Activated CD4-positive, alpha-beta T cell treated with anti-CD3 and anti-CD28 coated beads, Interleukin-2, Interleukin-4, amounts not matched to agents 100 ng/mL and 50 ng/mL, durations not matched to agents 16 hours and 8 hours (primary cell): ENCODE measurements at regions not wholly inside any gene's neighbourhood (a gene's known extent, or its start where the extent isn't known, plus 50 kb on each side); places are given as distances from the start of the nearest gene placed in this dataset.
"Not testable (repeated sequence)": the region's sequence is repeated elsewhere in the genome, so short reads cannot be mapped to it uniquely, and the experiment has no call there.

Source experiments
- DNase-seq: peaks from one replicate; pipeline ENCODE4 v3.0.0-alpha.2; 2020; ENCODE audit warnings: low spot score

GRCh38 chr6:80454661-80455365 lies 348.3 kb downstream of the BCKDHB start:
- DNase-seq, result no peak

GRCh38 chr6:80454197-80454596 lies 347.7 kb downstream of the BCKDHB start:
- peak; percentile 41 for DNase-seq

DNA sequence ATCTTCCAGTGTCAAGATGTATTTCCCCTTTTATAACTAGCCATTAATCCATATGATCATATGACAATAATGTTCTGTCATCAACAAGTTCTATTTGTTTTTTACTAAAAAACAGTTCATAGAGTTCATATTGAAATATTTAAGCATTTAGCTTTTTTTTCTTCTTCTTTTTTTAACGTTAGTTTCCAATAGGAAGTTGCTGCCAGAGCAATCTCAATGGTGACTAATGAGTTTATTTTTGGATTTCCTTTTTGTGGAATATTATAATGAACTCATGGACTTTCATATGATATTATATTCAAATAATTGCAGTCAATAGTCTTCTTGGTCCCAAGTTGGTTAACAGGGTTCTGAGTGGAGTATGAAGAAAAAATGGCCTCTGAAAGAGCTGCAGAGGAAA lies 343.3 kb downstream of the BCKDHB start:
- no peak for DNase-seq

- no peak for DNase-seq
Observed at GRCh38 chr6:80446454-80447045, 340.1 kb downstream of the BCKDHB start.

- DNase-seq, result no peak
Observed at GRCh38 chr6:80445751-80446150, 339.3 kb downstream of the BCKDHB start.

GRCh38 chr6:80442366-80442765 lies 335.9 kb downstream of the BCKDHB start:
- no peak for DNase-seq

GRCh38 chr6:80441131-80441530 lies 334.7 kb downstream of the BCKDHB start:
- DNase-seq, result no peak

DNA sequence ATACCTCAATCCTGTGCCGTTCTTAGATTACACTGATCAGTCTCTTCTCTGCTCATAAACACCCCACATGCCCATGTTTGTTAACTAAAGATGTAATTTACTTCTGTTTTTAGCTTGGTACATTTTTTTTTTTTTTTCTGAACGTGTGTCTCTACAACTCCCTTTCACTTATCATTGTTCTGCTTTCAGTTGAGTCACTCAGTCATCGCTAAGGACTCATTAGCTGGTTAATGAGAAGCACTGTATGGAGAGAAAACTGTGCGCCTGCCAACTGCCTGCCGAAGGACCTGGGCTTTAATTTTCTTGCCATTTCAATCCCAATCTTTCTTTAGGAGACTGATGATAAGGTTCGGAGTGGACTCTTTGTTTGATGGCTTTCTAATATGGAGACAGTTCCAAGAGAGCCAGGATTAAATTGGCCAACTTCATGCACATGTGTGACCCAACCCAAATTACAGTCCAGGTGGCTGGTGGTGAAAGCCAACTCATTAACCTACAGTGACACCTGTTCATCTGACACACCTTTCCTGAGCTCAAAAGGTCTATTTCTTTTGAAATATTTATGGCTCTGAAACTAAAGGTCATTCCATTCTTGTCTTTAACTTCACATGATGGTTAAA lies 334.1 kb downstream of the BCKDHB start:
- DNase-seq, result no peak

DNA sequence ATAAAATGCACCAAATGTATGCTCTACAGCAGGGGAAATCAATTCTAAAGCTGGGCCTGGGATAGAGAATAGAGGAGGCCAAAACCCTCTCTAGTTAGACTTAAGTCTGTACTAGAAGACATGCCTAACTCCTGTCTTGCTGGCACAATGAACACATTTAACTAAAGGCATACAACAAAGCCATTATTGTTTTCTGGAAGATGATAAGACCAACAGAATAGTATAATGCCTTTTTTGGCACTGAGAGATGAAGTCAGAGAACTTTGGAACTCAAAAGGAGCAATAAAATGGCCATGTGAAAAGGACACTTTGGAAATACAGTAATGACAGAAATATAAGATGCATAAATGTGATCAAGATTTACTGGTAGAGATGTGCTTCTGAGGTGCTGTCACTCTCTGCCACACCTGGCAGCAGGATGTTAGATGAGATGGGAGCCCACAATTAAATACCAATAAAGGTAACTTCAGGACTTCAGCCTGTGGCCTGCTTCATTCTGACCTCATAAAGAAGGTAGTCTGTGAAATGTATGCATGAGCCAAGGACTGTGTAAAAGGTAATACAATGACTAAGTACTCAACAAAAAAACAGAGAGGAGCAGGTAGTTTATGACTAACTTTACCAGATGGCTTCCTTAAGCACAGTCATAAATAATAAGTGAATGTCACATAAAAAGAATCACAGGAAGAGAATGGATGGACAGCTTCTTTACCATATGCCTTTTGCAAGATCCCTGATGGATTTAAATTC lies 333.4 kb downstream of the BCKDHB start:
- no peak for DNase-seq

DNA sequence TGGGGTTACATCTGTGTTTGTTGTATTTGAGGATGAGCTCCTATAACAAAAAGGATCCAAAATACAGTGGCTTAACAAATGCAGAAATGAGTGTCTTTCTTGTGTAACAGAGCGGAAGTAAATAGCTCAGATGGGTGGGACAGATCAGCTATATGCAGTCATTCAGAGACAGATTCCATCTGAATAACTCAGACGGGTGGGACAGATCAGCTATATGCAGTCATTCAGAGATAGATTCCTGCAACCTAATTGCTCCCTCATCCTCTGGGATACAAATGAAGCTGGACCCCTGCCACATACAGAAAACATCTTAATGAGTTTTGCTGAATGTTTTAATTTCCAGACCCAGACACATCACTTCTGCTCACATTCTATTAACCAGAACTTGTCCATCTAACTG lies 332.3 kb downstream of the BCKDHB start:
- no peak for DNase-seq

- DNase-seq, result no peak
Observed at GRCh38 chr6:80437801-80438200, 331.3 kb downstream of the BCKDHB start.

DNA sequence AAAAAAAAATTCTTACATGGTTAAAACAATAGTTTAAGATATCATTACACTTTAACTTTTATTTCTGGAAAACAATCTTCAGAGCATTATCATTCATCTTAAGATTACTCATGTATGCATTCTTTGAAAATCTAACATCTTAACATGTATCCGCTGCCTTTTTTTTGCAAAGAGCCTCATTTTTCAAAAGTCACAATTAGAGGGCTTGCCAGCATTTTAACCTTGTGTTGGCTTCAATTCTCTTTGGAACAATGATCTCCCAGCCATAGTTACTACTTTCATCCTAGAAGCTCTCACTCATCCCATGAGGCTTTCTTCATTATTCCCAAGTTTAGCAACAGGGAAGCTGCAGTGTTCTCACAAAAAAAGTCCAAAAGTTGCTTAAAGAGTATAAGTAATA lies 330.8 kb downstream of the BCKDHB start:
- no peak for DNase-seq

GRCh38 chr6:80436663-80437062 lies 330.2 kb downstream of the BCKDHB start:
- DNase-seq, result no peak

GRCh38 chr6:80435457-80435856 lies 329.0 kb downstream of the BCKDHB start:
- no peak for DNase-seq

DNA sequence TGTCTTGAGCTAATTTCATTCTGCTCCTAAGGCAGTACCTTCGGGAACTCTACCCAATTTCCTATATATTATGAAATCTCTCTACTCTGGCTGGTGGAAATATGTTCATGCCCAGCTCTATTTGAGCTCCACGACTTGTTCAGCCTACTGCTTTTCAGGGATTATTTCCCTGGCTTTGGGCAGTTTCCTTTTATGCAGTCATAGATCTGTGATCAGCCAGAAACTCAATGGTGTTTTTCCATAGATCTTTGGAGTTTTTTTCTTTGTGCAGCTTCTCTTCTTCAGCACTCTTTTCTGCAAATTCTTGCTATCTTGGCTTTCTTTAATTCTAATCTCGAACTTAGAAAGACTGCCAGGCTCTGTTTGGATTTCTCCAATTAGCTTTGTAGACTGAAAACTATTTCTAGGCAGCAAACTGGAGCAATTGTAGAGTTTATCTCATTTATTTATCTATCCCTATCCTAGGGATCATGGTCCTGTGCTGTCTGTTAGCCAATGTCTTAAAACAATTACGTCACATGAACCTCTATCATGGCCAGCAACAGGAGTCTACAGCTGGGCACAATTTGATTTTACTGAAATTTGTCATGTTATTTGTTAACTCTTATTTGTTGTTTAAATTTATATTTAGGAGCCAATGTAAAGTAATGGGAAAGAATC lies 328.4 kb downstream of the BCKDHB start:
- no peak for DNase-seq

GRCh38 chr6:80433673-80434025 lies 327.2 kb downstream of the BCKDHB start:
- no peak for DNase-seq

GRCh38 chr6:80433010-80433672 lies 326.7 kb downstream of the BCKDHB start:
- DNase-seq, result no peak

GRCh38 chr6:80425089-80425823 lies 318.8 kb downstream of the BCKDHB start:
- no peak for DNase-seq

DNA sequence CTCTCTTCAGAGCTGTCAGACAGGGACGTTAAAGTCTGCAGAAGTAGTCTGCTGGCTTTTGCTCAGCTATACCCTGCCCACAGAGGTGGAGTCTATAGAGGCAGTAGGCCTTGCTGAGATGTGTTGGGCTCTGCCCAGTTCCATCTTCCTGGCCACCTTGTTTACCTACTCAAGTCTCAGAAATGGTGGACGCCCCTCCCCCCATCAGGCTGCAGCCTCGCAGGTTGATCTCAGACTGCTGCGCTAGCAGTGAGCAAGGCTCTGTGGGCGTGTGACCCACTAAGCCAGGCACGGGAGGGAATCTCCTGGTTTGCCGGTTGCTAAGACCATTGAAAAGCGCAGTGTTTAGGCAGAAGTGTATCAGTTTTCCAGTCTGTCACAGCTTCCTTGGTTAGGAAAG lies 305.0 kb downstream of the BCKDHB start:
- no peak for DNase-seq

GRCh38 chr6:80407976-80408375 lies 301.5 kb downstream of the BCKDHB start:
- not testable (repeated sequence) for DNase-seq

DNA sequence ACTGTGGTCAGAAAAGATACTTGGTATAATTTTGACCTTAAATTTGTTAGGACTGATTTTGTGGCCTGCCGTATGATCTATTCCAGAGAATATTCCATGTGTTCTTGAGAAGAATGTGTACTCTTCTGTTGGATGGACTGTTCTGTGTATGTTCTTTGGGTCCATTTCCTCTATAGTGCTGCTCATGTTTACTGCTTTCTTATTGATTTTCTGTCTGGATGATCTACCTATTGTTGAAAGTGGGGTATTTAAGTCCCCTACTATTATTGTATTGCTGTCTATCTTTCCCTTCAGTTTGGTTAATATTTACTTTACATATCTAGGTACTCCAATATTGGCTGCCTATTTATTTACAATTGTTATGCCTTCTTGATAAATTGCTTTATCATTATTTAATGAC lies 298.4 kb downstream of the BCKDHB start:
- no peak for DNase-seq
